ENCODE measurements at regions not wholly inside any gene's neighbourhood (a gene's known extent, or its start where the extent isn't known, plus 50 kb on each side); places are given as distances from the start of the nearest gene placed in this dataset.
"Not testable (repeated sequence)": the region's sequence is repeated elsewhere in the genome, so short reads cannot be mapped to it uniquely, and the experiment has no call there.

DNA sequence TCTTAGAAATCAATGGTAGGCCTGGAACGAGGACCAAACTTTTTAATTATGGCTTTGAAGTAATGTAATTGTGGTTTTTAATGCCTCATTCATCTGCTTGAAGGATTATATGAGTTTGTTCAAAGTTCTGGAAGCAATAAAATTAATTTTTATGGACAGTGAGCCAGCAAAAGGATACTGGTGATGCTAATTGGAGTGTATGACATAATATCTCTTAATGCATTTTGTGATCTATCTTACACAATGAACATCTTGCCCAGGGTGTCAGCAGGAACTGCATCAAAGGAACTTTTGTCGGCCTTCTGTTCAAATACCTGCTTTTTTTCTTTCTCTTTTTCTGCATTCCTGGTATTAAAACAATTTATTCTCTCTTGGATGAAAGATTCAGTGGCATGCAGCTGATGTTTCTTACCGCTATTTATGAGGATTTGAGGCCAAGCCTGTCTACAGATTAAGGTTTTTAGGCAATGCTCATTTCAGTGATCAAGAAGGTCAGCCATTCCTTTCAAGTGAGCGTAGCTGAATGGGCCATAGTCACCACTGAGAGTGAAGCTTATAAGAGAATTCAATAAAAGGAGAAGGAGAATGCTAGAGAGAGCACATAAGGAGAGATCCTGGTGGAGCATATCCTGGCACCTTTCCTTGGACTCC is 974.8 kb downstream of the SORCS3 start:
- no peak for DNase-seq

DNA sequence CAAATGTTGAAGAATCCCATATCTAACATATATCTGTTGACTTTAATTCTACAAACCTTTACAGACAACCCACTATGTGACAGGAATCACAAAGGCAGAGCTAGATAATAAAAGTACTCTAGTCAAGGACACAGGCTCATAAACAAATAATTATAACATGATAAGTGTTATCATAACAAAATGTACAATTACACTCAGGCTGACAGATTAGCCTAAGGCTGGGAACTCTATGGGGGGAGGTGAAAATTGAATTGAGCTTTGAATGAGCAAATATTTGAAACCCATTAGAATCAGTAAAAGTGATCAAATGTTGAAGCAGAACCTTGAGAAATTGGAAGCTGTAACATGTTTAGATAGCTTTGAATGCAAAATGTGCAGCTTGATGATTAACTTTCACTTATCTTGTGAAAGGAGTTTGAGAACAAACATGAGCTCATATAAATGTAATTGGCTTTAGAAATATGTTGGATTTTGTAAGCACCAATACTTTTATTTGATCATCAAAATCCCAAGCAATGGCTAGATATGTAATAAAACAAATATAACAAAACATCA is 970.2 kb downstream of the SORCS3 start:
- no peak for DNase-seq

DNA sequence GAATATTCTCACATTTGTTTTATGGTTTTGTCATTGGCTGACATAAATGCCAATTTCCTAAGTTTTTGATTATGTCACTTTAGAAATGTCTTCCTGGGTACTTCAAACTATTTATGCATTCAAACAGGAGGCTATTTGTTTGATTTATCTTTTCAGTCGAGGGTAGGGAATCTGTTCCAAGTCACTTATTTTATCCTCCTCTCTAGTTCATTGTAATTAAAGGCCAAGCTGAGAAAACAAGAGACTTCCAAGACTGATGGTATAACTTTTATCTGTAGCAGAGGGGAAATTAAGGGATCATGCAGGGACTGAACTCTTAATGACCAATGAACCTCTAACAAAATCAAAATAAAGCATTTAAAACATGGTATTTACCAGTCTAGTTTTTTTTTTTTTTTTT is 968.4 kb downstream of the SORCS3 start:
- DNase-seq, result peak; percentile 8

DNA sequence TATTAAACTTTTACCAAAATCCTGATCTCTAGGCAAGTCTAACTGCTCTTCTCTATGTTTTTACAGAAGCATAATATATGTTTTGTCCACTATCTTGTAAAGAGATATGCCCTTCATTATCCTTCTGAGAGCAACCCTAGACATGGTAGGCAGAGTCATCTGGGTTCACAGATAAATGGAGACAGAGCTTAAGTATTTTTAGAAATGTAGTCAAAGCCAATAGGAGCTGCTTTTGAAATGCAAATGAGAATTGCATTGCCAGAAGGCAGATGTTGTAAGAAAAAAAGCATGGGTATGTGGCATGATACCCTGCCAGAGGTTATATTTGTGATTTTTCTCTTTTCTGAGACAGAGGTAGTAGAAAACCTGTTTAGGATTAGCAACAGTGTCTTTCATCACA is 964.8 kb downstream of the SORCS3 start:
- DNase-seq, result no peak

DNA sequence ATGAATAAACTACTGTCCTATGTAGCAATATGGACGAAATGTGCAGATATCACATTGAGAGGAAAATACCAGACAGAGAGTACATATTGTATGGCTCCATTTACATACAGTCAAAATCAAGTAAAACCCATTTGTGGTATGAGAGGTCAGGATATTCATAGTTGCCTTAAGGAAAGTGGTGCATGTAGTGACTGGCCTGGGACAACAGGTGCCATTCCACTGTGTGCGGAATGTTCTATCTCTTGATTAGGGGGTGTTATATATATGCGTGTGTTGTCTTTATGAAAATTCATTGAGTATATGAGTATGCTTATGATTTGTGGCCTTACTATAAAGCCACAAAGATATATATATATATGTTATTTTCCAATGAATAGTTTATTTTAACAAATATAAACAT is 964.0 kb downstream of the SORCS3 start:
- no peak for DNase-seq

DNA sequence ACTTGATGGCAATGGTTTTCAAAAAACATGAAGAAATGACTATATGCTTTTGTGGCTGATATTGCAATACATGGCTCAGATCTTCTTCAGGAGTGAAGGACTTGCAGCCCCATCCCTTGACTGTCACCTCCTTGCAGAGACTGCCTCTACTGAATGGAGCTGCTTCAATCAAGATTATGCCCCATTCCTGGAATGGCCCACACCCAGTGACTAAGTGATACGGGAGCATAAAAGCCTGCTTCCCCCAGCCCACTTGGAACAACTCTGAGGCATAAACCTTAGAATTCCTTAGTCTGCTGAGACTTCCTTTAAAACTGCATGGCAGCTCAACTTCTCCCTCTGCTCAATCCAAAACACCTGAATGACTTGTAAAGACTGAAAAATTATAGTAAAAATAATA is 957.1 kb downstream of the SORCS3 start:
- no peak for DNase-seq

DNA sequence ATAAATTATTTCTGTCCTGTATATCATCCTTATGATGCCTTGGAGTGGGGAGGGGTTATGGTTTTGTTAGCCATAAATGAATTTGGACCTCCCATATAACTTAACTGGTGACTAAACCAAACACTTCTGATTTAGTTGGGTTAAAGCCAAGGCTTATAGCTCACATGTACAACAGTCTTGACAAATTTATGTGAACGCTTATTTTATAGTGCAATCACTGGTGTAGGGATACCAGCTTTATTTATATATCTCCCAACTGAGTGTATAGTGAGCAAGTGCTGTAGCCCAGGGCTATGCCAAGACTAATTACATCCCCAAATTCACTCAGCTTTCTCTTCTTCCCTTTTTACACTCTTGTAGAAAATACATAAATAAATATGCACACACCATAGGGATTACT is 956.2 kb downstream of the SORCS3 start:
- no peak for DNase-seq

DNA sequence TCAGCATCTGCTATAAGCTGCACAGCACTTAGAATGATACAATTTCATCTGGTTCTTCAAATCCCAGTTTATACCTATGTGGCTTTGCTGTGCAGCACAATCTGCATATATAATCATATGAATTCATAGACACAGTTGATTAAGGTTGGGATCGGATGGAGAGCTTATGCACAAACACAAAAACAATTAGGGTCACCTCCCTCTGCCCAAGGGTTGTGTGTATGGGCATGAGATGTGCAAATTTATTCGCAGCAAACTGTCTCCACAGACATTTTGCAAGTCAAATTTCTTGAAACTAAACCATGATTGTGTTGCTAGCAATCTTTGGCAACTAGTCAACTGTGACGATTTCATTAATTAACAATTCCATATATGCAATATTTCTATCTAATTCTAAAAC is 955.7 kb downstream of the SORCS3 start:
- DNase-seq, result no peak

DNA sequence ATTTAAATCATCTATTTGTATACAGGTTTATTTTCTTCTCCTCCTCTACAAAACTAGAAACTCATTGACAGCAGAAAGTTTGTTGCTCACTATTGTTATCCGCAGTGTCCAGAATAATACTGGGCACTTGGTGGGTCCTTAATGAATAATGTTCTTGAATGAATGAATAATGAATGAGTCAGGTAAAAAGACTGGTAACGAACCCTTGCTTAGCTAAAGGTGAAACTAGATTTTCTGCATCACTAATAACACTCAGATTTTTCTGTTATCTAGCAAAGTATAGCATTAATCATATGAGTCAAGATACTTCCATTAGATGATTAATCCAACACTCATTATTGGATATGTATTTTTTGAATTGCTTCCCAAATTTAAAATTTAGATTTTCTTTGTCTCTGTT is 953.2 kb downstream of the SORCS3 start:
- no peak for DNase-seq

DNA sequence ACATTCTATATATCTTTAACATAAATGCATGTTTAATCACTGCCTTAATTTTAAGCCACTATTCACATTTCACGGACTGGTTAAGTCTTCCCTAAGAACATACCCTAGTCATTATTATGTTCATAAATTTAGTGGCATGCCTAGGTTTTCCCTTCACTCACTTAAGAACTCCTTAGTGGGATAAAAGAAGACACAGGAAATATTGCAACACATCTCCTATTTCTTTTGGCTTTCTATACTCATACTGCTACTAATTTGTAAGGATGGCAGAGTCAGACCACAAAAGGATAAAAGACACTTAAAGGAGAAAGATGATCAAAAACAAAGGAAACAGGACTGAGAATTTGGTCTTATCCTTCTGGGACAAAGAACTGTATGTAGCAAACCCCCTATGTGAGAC is 951.4 kb downstream of the SORCS3 start:
- DNase-seq, result no peak

DNA sequence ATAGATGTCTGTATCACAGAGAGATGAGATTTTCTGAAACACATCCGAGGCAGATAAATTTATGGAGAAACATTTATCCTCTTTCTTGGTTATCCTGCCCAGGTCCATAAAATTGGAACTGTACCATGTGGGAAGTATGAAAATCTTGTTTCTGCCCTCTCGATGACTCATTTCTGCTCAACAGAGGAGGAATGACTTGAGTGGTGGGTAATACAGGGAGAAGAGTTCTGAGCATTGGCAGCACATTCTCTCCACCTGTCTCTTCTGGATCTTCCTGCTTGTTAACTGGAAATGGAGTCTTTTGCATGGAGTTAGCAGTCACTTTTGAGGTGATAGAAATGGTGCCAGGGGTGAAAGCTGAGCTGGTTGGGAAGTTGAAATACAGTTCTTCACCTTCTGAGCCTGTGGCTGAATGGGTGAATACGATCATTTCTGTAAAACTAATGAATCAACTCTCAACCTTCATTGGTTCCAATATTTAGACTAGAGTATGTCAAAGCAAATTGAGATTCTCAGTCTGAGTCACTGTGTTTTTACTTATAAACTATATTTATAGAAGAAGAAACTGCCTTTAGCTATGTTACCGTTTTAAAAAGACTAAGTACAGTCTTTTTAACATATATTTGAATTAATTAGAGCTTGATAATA is 945.5 kb downstream of the SORCS3 start:
- no peak for DNase-seq

DNA sequence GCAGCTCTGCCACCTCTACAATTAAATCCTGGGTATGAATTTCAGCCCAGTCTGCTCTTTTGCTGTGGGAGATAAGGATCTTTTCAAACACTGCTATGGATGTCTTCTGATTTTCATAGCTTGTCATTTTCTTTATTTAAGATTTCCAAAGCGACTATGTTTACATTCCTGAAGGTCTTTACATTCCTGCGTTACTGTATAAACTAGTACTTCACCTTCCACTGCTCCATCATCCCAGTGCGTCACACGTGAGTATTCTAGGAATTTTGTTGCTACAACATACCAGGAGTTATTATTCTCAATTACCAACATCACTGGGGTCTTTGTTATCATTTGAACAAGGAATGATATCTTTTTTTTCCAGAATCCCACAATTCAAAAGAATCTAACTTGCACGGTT is 944.7 kb downstream of the SORCS3 start:
- no peak for DNase-seq

DNA sequence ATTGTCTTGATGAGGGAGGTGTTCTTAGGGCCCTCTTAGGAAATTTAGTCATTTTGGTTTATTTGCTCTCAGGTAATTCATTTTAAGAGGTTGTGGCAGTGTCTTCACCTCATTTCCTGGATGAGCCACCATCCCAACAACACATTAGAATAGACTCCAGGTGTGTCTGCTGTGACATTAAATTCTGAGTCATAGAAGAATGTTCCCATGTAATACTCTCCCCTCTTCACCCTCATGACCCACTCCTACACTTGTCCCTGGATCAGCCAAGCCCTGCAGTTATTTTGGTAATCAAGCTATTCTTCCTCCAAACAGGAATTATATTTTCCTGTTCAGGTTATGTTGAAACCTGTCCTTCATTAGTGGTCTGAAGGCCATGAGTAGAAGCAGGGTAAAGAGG is 944.1 kb downstream of the SORCS3 start:
- DNase-seq, result no peak

DNA sequence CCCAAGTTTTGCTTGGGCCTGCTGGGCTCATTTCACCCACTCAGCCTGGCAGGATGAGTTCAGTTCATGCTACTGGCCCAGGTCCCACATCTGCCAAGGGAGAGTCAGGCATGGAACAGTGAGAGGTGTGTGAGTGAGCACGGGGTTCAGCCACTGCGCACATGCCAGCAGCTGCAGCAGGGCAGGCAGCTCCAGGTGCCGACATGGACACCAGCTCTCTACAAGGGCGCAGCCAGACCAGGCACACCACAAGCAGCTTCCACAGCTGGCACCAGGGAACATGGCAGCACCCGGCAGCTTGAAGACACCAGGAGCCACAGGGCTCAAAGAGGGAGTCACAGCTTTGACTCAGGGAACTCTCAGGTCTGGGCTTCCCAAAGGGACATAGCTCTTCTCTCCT is 938.0 kb downstream of the SORCS3 start:
- DNase-seq, result no peak

DNA sequence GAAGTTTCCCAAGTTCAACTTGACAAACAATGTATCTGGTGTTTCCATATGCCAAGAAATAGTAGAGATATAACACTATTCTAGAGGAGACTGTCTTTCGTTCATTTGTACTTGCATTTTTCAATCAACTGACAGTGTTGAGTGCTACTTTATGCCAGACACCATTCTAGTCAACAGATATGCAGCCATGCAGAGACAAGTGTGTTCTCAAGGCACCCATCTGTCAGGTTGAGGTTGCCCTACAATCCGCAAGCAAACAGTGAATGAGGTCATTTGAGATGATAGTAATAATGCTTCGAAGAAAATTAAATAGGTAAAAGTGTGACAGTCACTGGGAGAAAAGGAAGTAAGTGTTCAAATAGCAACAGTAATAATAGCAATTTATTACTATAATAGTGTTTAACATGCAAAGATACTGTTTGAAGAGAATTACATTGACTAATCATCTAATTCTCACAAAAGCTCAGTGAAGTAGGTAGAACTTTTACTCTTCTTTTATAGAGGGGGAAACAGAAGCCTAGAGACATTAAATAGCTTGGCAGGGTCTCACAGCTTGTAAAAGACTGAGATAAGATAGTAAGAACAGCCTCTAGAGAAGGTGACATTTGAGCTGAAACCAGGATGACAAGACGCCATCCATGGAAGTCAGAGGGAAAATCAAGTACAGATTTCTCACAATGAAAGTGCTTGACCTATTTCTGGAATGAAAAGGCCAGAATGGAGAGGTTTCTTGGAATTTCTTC is 936.9 kb downstream of the SORCS3 start:
- no peak for DNase-seq

DNA sequence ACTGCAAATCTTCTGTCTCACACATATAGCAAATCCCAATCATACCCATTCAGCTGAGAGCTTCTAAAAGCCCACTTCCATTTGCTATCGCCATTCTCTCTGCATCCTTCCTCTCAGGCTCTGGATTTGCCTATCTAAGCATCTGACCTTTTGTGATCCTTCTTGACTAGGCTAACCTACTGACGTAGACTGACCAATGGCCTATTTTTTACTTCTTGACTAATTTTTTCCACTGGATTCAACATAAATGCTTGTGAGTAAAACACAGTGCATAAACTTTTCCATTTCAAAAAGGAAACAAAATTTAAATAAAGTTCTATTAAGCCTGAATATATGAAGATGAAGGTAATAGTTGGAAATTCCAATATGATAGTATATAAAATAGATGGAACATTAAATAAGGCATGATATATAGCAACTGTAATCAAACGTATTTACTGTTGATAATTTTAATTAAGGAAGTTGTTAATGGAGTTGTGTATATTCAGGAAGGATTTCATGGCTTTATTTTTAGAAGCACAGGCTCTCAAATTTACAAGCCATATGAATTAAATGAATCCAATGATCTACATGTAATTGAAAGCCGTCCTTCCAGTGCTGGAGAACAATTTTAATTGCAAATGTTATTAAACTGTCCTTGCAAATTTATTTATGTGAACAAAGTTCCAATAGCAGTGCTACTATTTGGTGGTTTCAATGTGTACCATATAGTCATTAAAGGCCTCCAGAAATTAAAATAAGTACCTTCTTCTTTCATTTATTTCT is 918.4 kb downstream of the SORCS3 start:
- DNase-seq, result no peak

DNA sequence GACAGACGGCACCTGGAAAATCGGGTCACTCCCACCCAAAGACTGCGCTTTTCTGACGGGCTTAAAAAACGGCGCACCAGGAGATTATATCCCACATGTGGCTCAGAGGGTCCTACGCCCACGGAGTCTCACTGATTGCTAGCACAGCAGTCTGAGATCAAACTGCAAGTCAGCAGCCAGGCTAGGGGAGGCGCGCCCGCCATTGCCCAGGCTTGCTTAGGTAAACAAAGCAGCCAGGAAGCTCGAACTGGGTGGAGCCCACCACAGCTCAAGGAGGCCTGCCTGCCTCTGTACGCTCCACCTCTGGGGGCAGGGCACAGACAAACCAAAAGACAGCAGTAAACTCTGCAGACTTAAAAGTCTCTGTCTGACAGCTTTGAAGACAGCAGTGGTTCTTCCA is 909.4 kb downstream of the SORCS3 start:
- not testable (repeated sequence) for DNase-seq

DNA sequence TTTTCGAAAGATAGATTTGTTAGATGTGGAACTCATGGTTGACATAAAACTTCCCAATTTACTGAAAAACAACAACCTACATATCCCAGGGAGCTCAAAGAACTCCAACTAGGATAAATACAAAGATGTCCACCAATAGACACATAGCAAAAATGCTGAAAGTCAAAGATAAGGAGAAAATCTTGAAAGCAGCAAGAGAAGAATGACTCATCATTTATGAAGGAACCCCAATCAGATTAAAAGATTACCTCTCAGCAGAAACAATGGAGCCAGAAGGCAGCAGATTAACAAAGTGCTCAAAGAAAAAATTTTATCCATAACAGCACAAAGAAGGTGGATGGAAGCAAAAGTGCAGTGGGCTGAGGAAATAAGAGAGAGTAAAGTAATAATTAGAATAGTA is 908.6 kb downstream of the SORCS3 start:
- DNase-seq, result no peak

DNA sequence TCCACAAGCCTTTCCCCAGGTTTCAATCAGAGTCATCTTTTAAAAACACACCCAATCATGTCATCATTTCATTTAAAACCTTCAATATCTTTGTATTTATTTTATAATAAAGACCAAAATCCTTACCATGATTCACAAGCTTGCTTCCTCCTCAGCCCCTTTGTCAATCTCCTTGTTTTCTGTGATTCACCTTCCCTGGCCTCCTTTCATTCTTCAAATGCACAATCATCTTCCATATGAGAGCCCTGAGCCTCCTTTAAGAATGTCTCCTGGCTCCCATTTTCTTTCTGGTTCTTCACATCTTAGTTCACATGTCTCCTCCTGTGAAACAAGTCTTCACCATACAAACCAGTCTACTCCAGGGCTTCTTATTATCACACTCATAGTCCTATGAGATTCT is 904.0 kb downstream of the SORCS3 start:
- no peak for DNase-seq

DNA sequence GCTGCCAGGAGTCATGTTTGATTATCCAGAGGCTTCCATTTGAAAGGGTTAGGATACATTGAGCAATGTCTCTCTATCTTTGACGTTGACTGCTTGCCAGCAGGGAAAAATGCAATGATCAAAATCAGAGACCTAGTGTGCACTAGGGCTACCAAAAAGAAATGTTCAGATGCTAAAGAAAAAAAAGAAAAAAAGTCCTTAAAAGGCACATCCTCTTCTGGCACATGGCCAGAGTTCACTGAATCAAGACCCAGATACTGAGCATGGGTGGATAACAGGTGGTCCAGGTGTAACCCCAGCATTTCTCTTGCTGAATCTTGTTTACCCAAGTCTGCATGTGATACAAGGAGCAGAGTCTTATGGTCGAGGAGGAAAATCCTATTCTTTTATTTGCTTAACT is 899.3 kb downstream of the SORCS3 start:
- DNase-seq, result no peak

DNA sequence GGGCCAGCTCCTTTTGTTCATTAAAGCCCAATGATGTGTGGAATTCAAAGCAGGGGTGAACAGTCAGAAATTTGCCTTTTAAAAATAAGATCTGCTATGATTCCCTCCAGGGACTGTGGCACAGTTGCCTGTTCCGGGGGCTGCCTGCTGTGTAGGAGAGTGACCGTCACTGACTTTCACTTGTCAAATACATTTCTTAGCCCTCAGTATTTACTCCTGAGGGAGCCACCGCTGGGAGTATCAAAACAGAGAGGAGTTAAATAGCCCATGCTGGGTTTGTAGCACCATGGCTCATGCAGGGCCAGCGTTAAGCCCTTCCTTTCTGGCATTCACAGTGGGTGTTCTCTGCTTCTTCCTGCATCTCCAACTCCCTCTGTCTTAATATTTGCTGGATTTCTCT is 897.8 kb downstream of the SORCS3 start:
- peak; percentile 7 for DNase-seq

DNA sequence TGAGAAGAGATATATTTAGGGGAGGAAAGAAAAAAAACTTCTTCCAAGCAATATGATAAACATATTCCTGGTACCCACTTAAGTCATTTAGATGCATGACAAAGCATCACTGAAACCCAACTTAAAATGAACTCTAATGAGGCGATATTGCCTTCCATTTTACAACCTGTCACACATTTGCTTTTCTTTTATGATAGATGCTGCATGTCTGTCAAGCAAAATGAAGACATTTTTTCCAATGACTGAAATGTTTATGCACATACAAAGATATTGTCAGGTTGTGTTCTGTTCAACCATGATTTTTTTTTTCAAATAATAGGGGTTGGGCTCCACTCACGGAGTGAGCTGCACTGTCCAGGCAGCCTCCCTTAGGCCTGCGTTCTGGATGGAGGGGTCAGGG is 894.4 kb downstream of the SORCS3 start:
- DNase-seq, result no peak

DNA sequence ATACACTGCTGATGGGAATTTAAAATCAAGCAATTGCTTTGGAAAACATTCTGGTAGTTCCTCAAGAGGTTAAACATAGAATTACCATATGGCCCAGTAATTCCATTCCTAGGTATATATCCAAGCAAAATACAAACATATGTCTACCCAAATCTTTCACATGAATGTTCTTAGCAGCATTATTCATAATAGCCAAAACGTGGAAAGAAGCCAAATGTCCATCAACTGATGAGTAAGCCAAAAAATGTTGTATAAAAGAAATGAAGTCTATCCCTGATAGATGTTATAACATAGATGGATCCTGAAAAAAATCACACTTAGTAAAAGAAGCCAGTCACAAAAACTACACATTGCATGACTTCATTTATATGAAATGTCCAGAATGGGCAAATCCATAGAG is 893.0 kb downstream of the SORCS3 start:
- no peak for DNase-seq
